HG02884 (cell line): ENCODE measurements at regions not wholly inside any gene's neighbourhood (a gene's known extent, or its start where the extent isn't known, plus 50 kb on each side); places are given as distances from the start of the nearest gene placed in this dataset.

ENCODE experiments used
- ATAC-seq: cut with Tn5 transposase; IDR thresholded peaks from one replicate; pipeline ENCODE4 v1.9.1; 2021; ENCODE audit warnings: mild to moderate bottlenecking, moderate library complexity; ENCODE audit not compliant: unreplicated experiment

GRCh38 chrX:68897118-68897945 lies 68.5 kb downstream of the EFNB1 start:
- no peak for ATAC-seq

- ATAC-seq, result no peak
These were observed 67.8 kb downstream of the EFNB1 start for GRCh38 chrX:68896581-68896980.

- ATAC-seq, result no peak
These were observed 67.0 kb downstream of the EFNB1 start for GRCh38 chrX:68895778-68896177.

DNA sequence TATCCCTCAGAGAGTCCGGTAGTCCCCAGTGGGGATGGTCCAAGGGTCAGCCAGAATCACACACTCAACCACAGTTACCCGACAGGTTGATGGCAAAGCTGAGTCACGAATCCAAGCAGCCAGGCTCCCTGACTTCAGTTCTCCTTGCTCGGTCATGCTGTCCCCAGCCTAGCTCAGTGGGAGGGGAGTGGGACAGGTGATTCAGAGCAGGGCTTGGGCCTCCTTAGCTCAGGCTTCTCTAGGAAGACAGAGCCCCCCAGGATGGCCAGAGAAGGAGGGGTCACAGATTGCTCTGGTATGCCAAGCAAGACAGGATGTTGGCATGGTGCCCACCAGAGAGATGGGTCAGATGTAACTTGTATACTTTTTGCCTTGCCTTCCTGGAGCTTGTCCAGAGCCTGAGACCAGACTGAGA lies 66.5 kb downstream of the EFNB1 start:
- ATAC-seq, result no peak

DNA sequence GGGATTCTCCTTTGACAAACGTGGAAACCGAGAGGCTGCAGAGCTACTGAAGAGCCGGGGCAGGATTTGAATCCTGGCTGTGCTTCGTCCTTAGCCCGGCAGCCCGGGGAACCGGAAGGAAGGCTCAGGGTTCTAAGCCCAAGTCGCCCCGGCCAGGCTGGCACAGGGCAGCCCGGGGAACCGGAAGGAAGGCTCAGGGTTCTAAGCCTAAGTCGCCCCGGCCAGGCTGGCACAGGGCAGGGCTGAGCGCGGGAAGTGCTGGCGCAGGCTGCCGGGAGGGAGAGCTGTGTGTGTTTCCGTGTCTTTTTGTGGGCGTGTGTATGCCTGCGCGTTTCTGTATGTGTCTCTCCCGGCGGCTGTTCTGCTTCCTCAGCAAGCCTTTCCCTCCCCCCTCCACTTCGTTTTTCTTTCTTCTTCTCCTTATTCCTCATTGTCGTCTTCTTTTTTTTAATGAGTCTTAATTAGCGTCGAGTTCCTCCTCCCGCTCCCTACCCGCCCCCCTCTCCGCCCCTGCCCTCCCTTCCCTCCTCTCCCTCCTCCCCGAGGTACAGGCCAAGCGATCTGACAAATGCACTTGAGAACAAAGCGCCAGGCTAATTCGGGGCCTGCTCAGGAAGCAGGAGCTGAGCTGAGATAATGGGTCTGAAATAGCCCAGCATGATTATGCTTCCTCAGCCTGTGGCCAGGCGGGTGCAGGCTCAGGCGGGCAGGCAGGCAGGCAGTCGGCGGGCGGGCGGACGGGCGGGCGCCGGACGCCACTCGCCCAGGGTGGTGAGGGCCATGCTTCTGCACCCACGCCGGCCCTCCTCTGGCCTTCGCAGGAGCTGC lies 65.9 kb downstream of the EFNB1 start:
- ATAC-seq, result no peak

GRCh38 chrX:68894142-68894512 lies 65.3 kb downstream of the EFNB1 start:
- ATAC-seq, result no peak

GRCh38 chrX:68892651-68893050 lies 63.8 kb downstream of the EFNB1 start:
- no peak for ATAC-seq

DNA sequence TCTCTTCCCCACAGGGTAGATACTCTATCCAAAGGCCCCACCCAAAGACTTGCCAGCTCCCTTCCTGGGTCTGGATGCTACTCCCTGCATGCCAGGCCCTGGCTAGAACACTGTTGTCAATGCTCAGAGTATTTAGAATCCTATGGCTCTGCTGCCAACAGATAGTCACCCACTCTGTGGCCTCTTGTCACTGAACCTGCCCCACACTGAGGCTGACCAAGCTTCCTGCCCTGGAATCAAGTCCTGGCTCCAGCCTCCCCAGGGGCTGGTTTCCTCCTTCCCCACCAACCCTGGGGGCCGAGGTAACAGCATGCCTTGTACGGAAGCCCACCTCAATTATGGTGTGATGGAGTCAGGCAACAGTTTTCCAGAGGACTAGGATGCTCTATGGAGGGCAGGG lies 63.3 kb downstream of the EFNB1 start:
- no peak for ATAC-seq
